ENCODE measurements at regions not wholly inside any gene's neighbourhood (a gene's known extent, or its start where the extent isn't known, plus 50 kb on each side); places are given as distances from the start of the nearest gene placed in this dataset.

- intact Hi-C loops (cut with DNase I; ENCODE audit: low total_unique reads), result no loop called here
- no peaks in the 10 kb centered on the region for H3K27me3 ChIP-seq
- H3K9me3 ChIP-seq, result no peaks in the 10 kb centered on the region
- H3K4me3 ChIP-seq, result no peak overlapping the region
- no peak for TF ChIP-seq POLR2A (IDR thresholded peaks at IDR 0.05)
- no peak for TF ChIP-seq CTCF (IDR thresholded peaks at IDR 0.05)
- H3K4me1 ChIP-seq, result no peaks in the 10 kb centered on the region
- DNase-seq, result no peak
- H3K36me3 ChIP-seq (ENCODE audit: low read depth, missing control alignments), result no peaks in the 10 kb centered on the region
- H3K27ac ChIP-seq, result no peak overlapping the region
Observed at GRCh38 chr3:148528024-148528423, 169.7 kb upstream of the AGTR1 start.

GRCh38 chr3:148531836-148532235 lies 165.9 kb upstream of the AGTR1 start:
- no peak overlapping the region for H3K27ac ChIP-seq
- 81 to 91% methylated on average over 2 of the region's 2 CpGs for WGBS, 2 donors
- H3K4me3 ChIP-seq, result no peak overlapping the region
- H3K4me1 ChIP-seq, result no peaks in the 10 kb centered on the region
- no peak for TF ChIP-seq CTCF (IDR thresholded peaks at IDR 0.05)
- TF ChIP-seq POLR2A (IDR thresholded peaks at IDR 0.05), result no peak
- no peak for DNase-seq
- no peaks in the 10 kb centered on the region for H3K27me3 ChIP-seq
- intact Hi-C loops (cut with DNase I; ENCODE audit: low total_unique reads), result no loop called here
- no peaks in the 10 kb centered on the region for H3K36me3 ChIP-seq (ENCODE audit: low read depth, missing control alignments)
- no peaks in the 10 kb centered on the region for H3K9me3 ChIP-seq

- Histone ChIP-seq H3K27ac (no peak overlapping the region), H3K4me3 (no peak overlapping the region), H3K9me3 (no peaks in the 10 kb centered on the region), H3K4me1 (no peaks in the 10 kb centered on the region), H3K27me3 (no peaks in the 10 kb centered on the region), H3K36me3 (ENCODE audit: low read depth, missing control alignments) (no peaks in the 10 kb centered on the region)
- intact Hi-C loops (cut with DNase I; ENCODE audit: low total_unique reads), result no loop called here
- TF ChIP-seq CTCF (IDR thresholded peaks at IDR 0.05) (no peak), POLR2A (IDR thresholded peaks at IDR 0.05) (no peak)
- 84 to 95% methylated on average over 2 of the region's 2 CpGs for WGBS, 2 donors
- no peak for DNase-seq
Observed at GRCh38 chr3:148532326-148532725, 165.4 kb upstream of the AGTR1 start.

GRCh38 chr3:148532774-148533173 lies 164.9 kb upstream of the AGTR1 start:
- Histone ChIP-seq H3K4me3 (no peak overlapping the region), H3K4me1 (no peaks in the 10 kb centered on the region), H3K27ac (no peak overlapping the region), H3K36me3 (ENCODE audit: low read depth, missing control alignments) (no peaks in the 10 kb centered on the region), H3K27me3 (no peaks in the 10 kb centered on the region), H3K9me3 (no peaks in the 10 kb centered on the region)
- WGBS, 2 donors, result 96 to 97% methylated on average over 3 of the region's 3 CpGs
- intact Hi-C loops (cut with DNase I; ENCODE audit: low total_unique reads), result no loop called here
- no peak for DNase-seq
- TF ChIP-seq CTCF (IDR thresholded peaks at IDR 0.05), result no peak
- TF ChIP-seq POLR2A (IDR thresholded peaks at IDR 0.05), result no peak

GRCh38 chr3:148534089-148534988 lies 163.4 kb upstream of the AGTR1 start:
- DNase-seq, result no peak
- Histone ChIP-seq H3K36me3 (ENCODE audit: low read depth, missing control alignments) (no peaks in the 10 kb centered on the region), H3K27ac (no peak overlapping the region), H3K4me3 (no peak overlapping the region), H3K4me1 (no peaks in the 10 kb centered on the region), H3K27me3 (no peaks in the 10 kb centered on the region), H3K9me3 (no peaks in the 10 kb centered on the region)
- intact Hi-C loops (cut with DNase I; ENCODE audit: low total_unique reads), result no loop called here
- WGBS, 2 donors, result 89 to 95% methylated on average over 5 of the region's 5 CpGs
- TF ChIP-seq POLR2A (IDR thresholded peaks at IDR 0.05), result no peak
- TF ChIP-seq CTCF (IDR thresholded peaks at IDR 0.05), result no peak
